SK-N-SH (cell line): ENCODE measurements at regions not wholly inside any gene's neighbourhood (a gene's known extent, or its start where the extent isn't known, plus 50 kb on each side); places are given as distances from the start of the nearest gene placed in this dataset.

Source experiments
- CTCF ChIA-PET: fragments of 300-600, 350-600 bp; formaldehyde crosslinking; extraction: SDS; loops from one replicate; lab custom pipeline; 2021; lab: Yijun Ruan, JAX
- POLR2A ChIA-PET: fragments of 350-600 bp; sonication (Branson Sonifier 250); formaldehyde crosslinking; extraction: SDS; loops from one replicate; lab custom pipeline; 2020; ENCODE audit warnings: antibody characterized with exemption, inconsistent platforms; lab: Yijun Ruan, JAX
- DNase-seq: peaks from one replicate; pipeline ENCODE4 v3.0.0; 2012
- H2AFZ ChIP-seq: fragments of 200-600 bp; sonication (generic); 2 replicates; pipeline ENCODE4 v1.8.1; 2016; ENCODE audit warnings: antibody characterized with exemption, mild to moderate bottlenecking, low read depth
- H3F3A ChIP-seq: fragments of 200-600 bp; sonication (generic); replicated peaks from 2 replicates; pipeline ENCODE3; 2016; ENCODE audit warnings: antibody characterized with exemption, mild to moderate bottlenecking; ENCODE audit not compliant: insufficient read depth
- H3K27ac ChIP-seq, 2 experiments: fragments of 200-500 bp in 1 of 2; fragments of 200-600 bp in 1 of 2; sonication (Bioruptor generic) in 1 of 2; sonication (generic), shearing (Covaris generic) in 1 of 2; 2 replicates each; pipeline versions ENCODE4 v1.5.1 to v1.6.1; 2014 to 2016; ENCODE audit warnings: low read depth in 2 of 2, inconsistent platforms in 1 of 2, low read length in 1 of 2, mild to moderate bottlenecking in 1 of 2, mixed read lengths in 1 of 2
- H3K27me3 ChIP-seq: fragments of 200-600 bp; sonication (generic), shearing (Covaris generic); 2 replicates; pipeline ENCODE4 v1.6.1; 2016; ENCODE audit warnings: mixed run types; ENCODE audit not compliant: insufficient read depth
- H3K36me3 ChIP-seq, 2 experiments: fragments of 200-500 bp in 1 of 2; fragments of 200-600 bp in 1 of 2; sonication (Bioruptor generic) in 1 of 2; sonication (generic) in 1 of 2; replicated peaks in 1 of 2; 2 replicates each; pipeline versions ENCODE3 to v1.5.1; 2014 to 2016; ENCODE audit warnings: low read length in 1 of 2, mild to moderate bottlenecking in 1 of 2; ENCODE audit not compliant: insufficient read depth in 2 of 2, control insufficient read depth in 1 of 2
- H3K4me1 ChIP-seq, 2 experiments: fragments of 200-500 bp in 1 of 2; fragments of 200-600 bp in 1 of 2; sonication (Bioruptor generic) in 1 of 2; sonication (generic), shearing (Covaris generic) in 1 of 2; 2 replicates each; pipeline versions ENCODE4 v1.5.1 to v1.6.1; 2014 to 2016; ENCODE audit warnings: low read depth in 1 of 2, low read length in 1 of 2, mixed run types in 1 of 2; ENCODE audit not compliant: insufficient read depth in 2 of 2, control insufficient read depth in 1 of 2
- H3K4me2 ChIP-seq: fragments of 200-600 bp; sonication (generic), shearing (Covaris generic); 2 replicates; pipeline ENCODE4 v1.6.1; 2017; ENCODE audit warnings: mixed run types
- H3K4me3 ChIP-seq, 2 experiments: fragments of 200-500 bp in 1 of 2; fragments of 200-600 bp in 1 of 2; sonication (Bioruptor generic) in 1 of 2; sonication (generic), shearing (Covaris generic) in 1 of 2; 2 replicates each; pipeline versions ENCODE4 v1.5.1 to v1.8.1; 2014 to 2016; ENCODE audit warnings: low read depth in 2 of 2, inconsistent platforms in 1 of 2, low read length in 1 of 2, mild to moderate bottlenecking in 1 of 2, mixed read lengths in 1 of 2, moderate library complexity in 1 of 2
- H3K79me2 ChIP-seq: fragments of 200-600 bp; sonication (generic); 2 replicates; pipeline ENCODE4 v1.8.1; 2017; ENCODE audit warnings: mild to moderate bottlenecking; ENCODE audit not compliant: insufficient read depth
- H3K9ac ChIP-seq: fragments of 200-600 bp; sonication (generic); 2 replicates; pipeline ENCODE4 v1.6.1; 2017; ENCODE audit warnings: mixed run types
- H3K9me2 ChIP-seq: fragments of 200-600 bp; sonication (generic); 2 replicates; pipeline ENCODE4 v1.6.1; 2017; ENCODE audit warnings: mixed run types
- H3K9me3 ChIP-seq: fragments of 200-600 bp; sonication (generic); 2 replicates; pipeline ENCODE4 v1.6.1; 2017; ENCODE audit warnings: mixed run types, mild to moderate bottlenecking, moderate library complexity
- H4K20me1 ChIP-seq: fragments of 200-600 bp; sonication (generic); 2 replicates; pipeline ENCODE4 v1.6.1; 2017; ENCODE audit warnings: mild to moderate bottlenecking, mixed run types; ENCODE audit not compliant: insufficient read depth
- CHD2 ChIP-seq: fragments of 150-350 bp; IDR thresholded peaks from 2 replicates; pipeline ENCODE4 v1.6.1; 2018; ENCODE audit warnings: low read length; ENCODE audit not compliant: partially characterized antibody
- ELF1 ChIP-seq: IDR thresholded peaks from 2 replicates; pipeline ENCODE4 v1.4.0; 2012
- EP300 ChIP-seq, 2 experiments: IDR thresholded peaks; 2 replicates each; pipeline versions ENCODE4 v1.4.0 to v1.6.1; 2012; ENCODE audit warnings: borderline replicate concordance in 1 of 2, low read depth in 1 of 2, low read length in 1 of 2
- EZH2phosphoT487 ChIP-seq: fragments of 200-600 bp; sonication (generic); IDR thresholded peaks from 2 replicates; pipeline ENCODE4 v1.6.1; 2017; ENCODE audit warnings: low read depth, mixed run types, mild to moderate bottlenecking, antibody characterized with exemption, moderate library complexity, borderline replicate concordance
- FOXJ3 ChIP-seq: sonication (generic); formaldehyde crosslinking; IDR thresholded peaks from 2 replicates; pipeline ENCODE4 v1.5.1; 2020; ENCODE audit warnings: mild to moderate bottlenecking, missing genetic modification reagents
- GABPA ChIP-seq: IDR thresholded peaks from 2 replicates; pipeline ENCODE4 v1.4.0; 2012; ENCODE audit warnings: low read depth, mild to moderate bottlenecking
- MEF2A ChIP-seq: IDR thresholded peaks from 2 replicates; pipeline ENCODE4 v1.4.0; 2012; ENCODE audit warnings: low read depth, borderline replicate concordance
- MXI1 ChIP-seq: IDR thresholded peaks from 2 replicates; pipeline ENCODE4 v1.6.1; 2012; ENCODE audit warnings: mild to moderate bottlenecking, low read depth, low read length, improper control_type of control experiment
- NFIC ChIP-seq: IDR thresholded peaks from 2 replicates; pipeline ENCODE4 v1.4.0; 2012; ENCODE audit warnings: borderline replicate concordance
- NRF1 ChIP-seq: IDR thresholded peaks from 2 replicates; pipeline ENCODE4 v1.6.1; 2012; ENCODE audit warnings: low read depth, mild to moderate bottlenecking, low read length
- POLR2AphosphoS5 ChIP-seq: IDR thresholded peaks from 2 replicates; pipeline ENCODE4 v1.6.1; 2012; ENCODE audit warnings: low read depth, low read length
- RCOR1 ChIP-seq: fragments of 150-350 bp; IDR thresholded peaks from 2 replicates; pipeline ENCODE4 v1.6.1; 2017; ENCODE audit warnings: antibody characterized with exemption, low read length
- RFX5 ChIP-seq: IDR thresholded peaks from 2 replicates; pipeline ENCODE4 v1.6.1; 2012; ENCODE audit warnings: mild to moderate bottlenecking, improper control_type of control experiment, low read length
- RXRA ChIP-seq: IDR thresholded peaks from 2 replicates; pipeline ENCODE4 v1.4.0; 2012; ENCODE audit warnings: low read depth, mild to moderate bottlenecking, borderline replicate concordance
- SIN3A ChIP-seq: IDR thresholded peaks from 2 replicates; pipeline ENCODE4 v1.6.1; 2012; ENCODE audit warnings: low read depth, mild to moderate bottlenecking, low read length, moderate library complexity, borderline replicate concordance
- SMC3 ChIP-seq: IDR thresholded peaks from 2 replicates; pipeline ENCODE4 v1.6.1; 2012; ENCODE audit warnings: low read depth, low read length, improper control_type of control experiment
- TAF1 ChIP-seq: IDR thresholded peaks from 2 replicates; pipeline ENCODE4 v1.6.1; 2012; ENCODE audit warnings: low read depth, mild to moderate bottlenecking, low read length, moderate library complexity, borderline replicate concordance
- TCF12 ChIP-seq: IDR thresholded peaks from 2 replicates; pipeline ENCODE4 v1.4.0; 2012
- YY1 ChIP-seq: IDR thresholded peaks from 2 replicates; pipeline ENCODE4 v1.4.0; 2012; ENCODE audit warnings: low read depth, mild to moderate bottlenecking
- WGBS: methylation state at CpG from one replicate; pipeline ENCODE4 v1.1.6; 2017; ENCODE audit warnings: low lambda C conversion rate; 5-methylcytosine and 5-hydroxymethylcytosine counted together
- TF ChIP-seq, protein P1 (sequence below): IDR thresholded peaks from 2 replicates; pipeline ENCODE4 v1.4.0; 2012; ENCODE audit warnings: low read depth, borderline replicate concordance
- TF ChIP-seq, protein P2 (sequence below): fragments of 200-600 bp; sonication (generic); IDR thresholded peaks from 2 replicates; pipeline ENCODE4 v1.6.1; 2017; ENCODE audit warnings: antibody characterized with exemption, mild to moderate bottlenecking, moderate library complexity

DNA sequence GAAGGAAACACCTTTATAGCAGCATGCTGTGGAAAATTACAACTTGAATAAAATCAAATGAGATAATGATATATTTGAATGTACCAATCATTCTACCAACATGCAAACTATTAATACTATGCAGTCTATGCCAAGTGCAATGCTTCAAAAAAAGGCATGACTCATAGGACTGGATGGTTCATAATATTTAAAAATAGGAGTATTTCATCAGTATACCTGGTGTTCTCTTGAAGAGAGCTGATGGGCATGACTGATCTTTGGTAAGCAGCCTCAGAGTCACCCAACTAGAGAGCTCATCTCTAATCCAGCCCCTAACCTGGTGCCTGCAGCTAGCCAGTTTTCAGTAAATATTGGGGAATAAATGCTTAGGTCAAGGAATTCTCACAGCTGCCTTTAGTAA is 434.7 kb upstream of the ARRDC4 start:
- CTCF ChIA-PET, result no interaction called here
- no peaks in the 10 kb centered on the region for H4K20me1 ChIP-seq
- no peaks in the 10 kb centered on the region for H3K36me3 ChIP-seq
- no peak overlapping the region for H3K4me2 ChIP-seq
- no peaks in the 10 kb centered on the region for H3K27me3 ChIP-seq
- H3K4me1 ChIP-seq, result no peaks in the 10 kb centered on the region
- H3K9ac ChIP-seq, result no peak overlapping the region
- H3F3A ChIP-seq, result no peaks in the 10 kb centered on the region
- TF ChIP-seq SMC3, result no peak
- no peak for TF ChIP-seq TAF1
- TF ChIP-seq, protein P1, sequence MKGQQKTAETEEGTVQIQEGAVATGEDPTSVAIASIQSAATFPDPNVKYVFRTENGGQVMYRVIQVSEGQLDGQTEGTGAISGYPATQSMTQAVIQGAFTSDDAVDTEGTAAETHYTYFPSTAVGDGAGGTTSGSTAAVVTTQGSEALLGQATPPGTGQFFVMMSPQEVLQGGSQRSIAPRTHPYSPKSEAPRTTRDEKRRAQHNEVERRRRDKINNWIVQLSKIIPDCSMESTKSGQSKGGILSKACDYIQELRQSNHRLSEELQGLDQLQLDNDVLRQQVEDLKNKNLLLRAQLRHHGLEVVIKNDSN, result no peak
- TF ChIP-seq MXI1, result no peak
- TF ChIP-seq FOXJ3, result no peak
- TF ChIP-seq, protein P2, sequence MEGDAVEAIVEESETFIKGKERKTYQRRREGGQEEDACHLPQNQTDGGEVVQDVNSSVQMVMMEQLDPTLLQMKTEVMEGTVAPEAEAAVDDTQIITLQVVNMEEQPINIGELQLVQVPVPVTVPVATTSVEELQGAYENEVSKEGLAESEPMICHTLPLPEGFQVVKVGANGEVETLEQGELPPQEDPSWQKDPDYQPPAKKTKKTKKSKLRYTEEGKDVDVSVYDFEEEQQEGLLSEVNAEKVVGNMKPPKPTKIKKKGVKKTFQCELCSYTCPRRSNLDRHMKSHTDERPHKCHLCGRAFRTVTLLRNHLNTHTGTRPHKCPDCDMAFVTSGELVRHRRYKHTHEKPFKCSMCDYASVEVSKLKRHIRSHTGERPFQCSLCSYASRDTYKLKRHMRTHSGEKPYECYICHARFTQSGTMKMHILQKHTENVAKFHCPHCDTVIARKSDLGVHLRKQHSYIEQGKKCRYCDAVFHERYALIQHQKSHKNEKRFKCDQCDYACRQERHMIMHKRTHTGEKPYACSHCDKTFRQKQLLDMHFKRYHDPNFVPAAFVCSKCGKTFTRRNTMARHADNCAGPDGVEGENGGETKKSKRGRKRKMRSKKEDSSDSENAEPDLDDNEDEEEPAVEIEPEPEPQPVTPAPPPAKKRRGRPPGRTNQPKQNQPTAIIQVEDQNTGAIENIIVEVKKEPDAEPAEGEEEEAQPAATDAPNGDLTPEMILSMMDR, result no peak
- TF ChIP-seq POLR2AphosphoS5, result no peak
- TF ChIP-seq NFIC, result no peak
- no peak for TF ChIP-seq RFX5
- TF ChIP-seq EP300 (IDR thresholded peaks at IDR 0.05; ENCODE audit: borderline replicate concordance in 1 of 2, low read depth in 1 of 2, low read length in 1 of 2), result no peak
- no peak for TF ChIP-seq YY1
- no peaks in the 10 kb centered on the region for H3K9me2 ChIP-seq
- H3K79me2 ChIP-seq, result no peaks in the 10 kb centered on the region
- no peak overlapping the region for H3K4me3 ChIP-seq
- POLR2A ChIA-PET, result no interaction called here
- no peak for DNase-seq
- no peak overlapping the region for H2AFZ ChIP-seq
- no peaks in the 10 kb centered on the region for H3K9me3 ChIP-seq
- no peak overlapping the region for H3K27ac ChIP-seq

DNA sequence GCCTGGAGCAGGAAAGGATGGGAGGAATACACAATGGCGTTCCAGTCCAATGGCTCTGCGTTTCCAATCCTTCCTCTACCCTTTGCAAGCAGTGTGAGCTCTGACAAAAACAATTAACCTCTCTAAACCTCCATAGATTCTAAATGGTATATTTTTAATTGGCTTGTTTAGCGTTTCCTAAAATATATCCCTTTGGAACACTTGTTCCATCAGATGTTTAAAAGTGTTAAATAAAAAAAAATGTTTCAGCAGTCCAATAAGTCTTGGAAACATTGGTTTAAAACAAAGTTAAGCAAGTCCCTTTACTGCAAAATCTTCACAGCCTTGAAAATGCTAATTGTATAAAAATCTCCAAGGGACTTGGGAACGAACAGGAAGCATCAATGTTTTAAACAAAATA is 432.3 kb upstream of the ARRDC4 start:
- Histone ChIP-seq H3K9me3 (no peaks in the 10 kb centered on the region), H3K9ac (no peak overlapping the region), H3K79me2 (no peaks in the 10 kb centered on the region), H3K9me2 (no peaks in the 10 kb centered on the region), H3K27ac (no peak overlapping the region), H3K36me3 (no peaks in the 10 kb centered on the region), H3K4me3 (no peak overlapping the region), H3K27me3 (no peaks in the 10 kb centered on the region), H3K4me1 (no peaks in the 10 kb centered on the region), H2AFZ (no peak overlapping the region), H4K20me1 (no peaks in the 10 kb centered on the region), H3F3A (no peaks in the 10 kb centered on the region), H3K4me2 (no peak overlapping the region)
- no peak for DNase-seq
- 4% methylated on average over 4 of the region's 4 CpGs for WGBS
- POLR2A ChIA-PET, result no interaction called here
- no peak for TF ChIP-seq MEF2A
- TF ChIP-seq NRF1, result no peak
- TF ChIP-seq, protein P2, result no peak
- TF ChIP-seq MXI1, result no peak
- TF ChIP-seq RFX5, result no peak
- TF ChIP-seq TCF12, result no peak
- no peak for TF ChIP-seq GABPA
- TF ChIP-seq, protein P1, result no peak
- TF ChIP-seq EP300 (IDR thresholded peaks at IDR 0.05; ENCODE audit: borderline replicate concordance in 1 of 2, low read depth in 1 of 2, low read length in 1 of 2), result no peak
- TF ChIP-seq POLR2AphosphoS5, result no peak
- no peak for TF ChIP-seq YY1
- no peak for TF ChIP-seq ELF1
- no peak for TF ChIP-seq RCOR1
- TF ChIP-seq EZH2phosphoT487, result no peak
- TF ChIP-seq SIN3A, result no peak
- no peak for TF ChIP-seq CHD2
- TF ChIP-seq SMC3, result no peak
- no peak for TF ChIP-seq FOXJ3
- TF ChIP-seq RXRA, result no peak
- CTCF ChIA-PET, result no interaction called here
